ENCODE measurements at regions not wholly inside any gene's neighbourhood (a gene's known extent, or its start where the extent isn't known, plus 50 kb on each side); places are given as distances from the start of the nearest gene placed in this dataset.
A peak's percentile ranks its signal among the peaks of the same experiment; 100 is the strongest.

GRCh38 chr6:53436526-53437303 is 88.0 kb upstream of the ELOVL5 start:
- Histone ChIP-seq H3K4me1 (ENCODE audit: control insufficient read depth in 1 of 2, insufficient read depth in 2 of 2, low read length in 2 of 2) (peaks cover 0 to 9% of the 10 kb centered on the region in 2 experiments; a peak in 2 of 4 replicates), H3K9me2 (ENCODE audit: insufficient read depth) (no peaks in the 10 kb centered on the region), H2AFZ (ENCODE audit: low read depth, low read length, poor library complexity, severe bottlenecking) (peak overlapping the region; percentile 86), H3K79me2 (ENCODE audit: insufficient read depth, low read length) (no peaks in the 10 kb centered on the region), H3K36me3 (ENCODE audit: control insufficient read depth in 1 of 2, insufficient read depth in 2 of 2, low read length in 2 of 2) (no peaks in the 10 kb centered on the region), H3K27ac (ENCODE audit: low read depth, low read length) (no peak overlapping the region), H3K4me2 (ENCODE audit: low read length) (no peak overlapping the region), H3K9me3 (ENCODE audit: control insufficient read depth in 1 of 2, insufficient read depth in 1 of 2, low read depth in 1 of 2, low read length in 2 of 2) (no peaks in the 10 kb centered on the region), H3K27me3 (ENCODE audit: insufficient read depth, low read length) (no peaks in the 10 kb centered on the region), H4K20me1 (ENCODE audit: insufficient read depth) (no peaks in the 10 kb centered on the region), H3K4me3 (replicated peaks in 1 of 2; ENCODE audit: low read depth in 1 of 2, low read length in 2 of 2) (no peak overlapping the region), H3K9ac (ENCODE audit: low read length) (no peak overlapping the region)
- intact Hi-C loops (cut with micrococcal nuclease) = loop anchor here (1.0 kb wide), 1 partner anchor 264 kb away; no protein-coding TSS in a partner anchor
- ChIA-PET RAD21 (ENCODE audit: low non-redundant PET in 1 of 2, low total read pairs in 2 of 2, uncharacterized antibody in 2 of 2, unreplicated experiment in 2 of 2) (no interaction called here), POLR2A (no interaction called here), CTCF (interaction anchor here (1.2 kb wide), 1 partner anchor 265 kb away, joined by 6 read pairs; no protein-coding TSS in a partner anchor)
- no peak for TF ChIP-seq YY1 (IDR thresholded peaks at IDR 0.05; ENCODE audit: extremely low read depth, insufficient replicate concordance, low read depth, low read length)
- TF ChIP-seq TCF7L2 (IDR thresholded peaks at IDR 0.05; ENCODE audit: borderline replicate concordance, extremely low read depth, insufficient read depth, insufficient read length) = no peak
- no peak for TF ChIP-seq EZH2phosphoT487 (IDR thresholded peaks at IDR 0.05; ENCODE audit: borderline replicate concordance)
- ATAC-seq (no peak), DNase-seq (ENCODE audit: low read depth, low spot score) (no peak)
- BruUV-seq (replicated peaks) = no TSS peak

GRCh38 chr6:53433951-53434285 is 85.2 kb upstream of the ELOVL5 start:
- no peak overlapping the region for H3K4me2 ChIP-seq (ENCODE audit: low read length)
- no peak overlapping the region for H2AFZ ChIP-seq (ENCODE audit: low read depth, low read length, poor library complexity, severe bottlenecking)
- H3K27ac ChIP-seq (ENCODE audit: low read depth, low read length) = no peak overlapping the region
- peaks cover 0 to 9% of the 10 kb centered on the region in 2 experiments; a peak in 2 of 4 replicates for H3K4me1 ChIP-seq (ENCODE audit: control insufficient read depth in 1 of 2, insufficient read depth in 2 of 2, low read length in 2 of 2)
- no TSS peak for BruUV-seq (replicated peaks)
- H3K9me2 ChIP-seq (ENCODE audit: insufficient read depth) = no peaks in the 10 kb centered on the region
- DNase-seq (ENCODE audit: low read depth, low spot score) (no peak), ATAC-seq (no peak)
- H3K79me2 ChIP-seq (ENCODE audit: insufficient read depth, low read length) = no peaks in the 10 kb centered on the region
- no peaks in the 10 kb centered on the region for H3K27me3 ChIP-seq (ENCODE audit: insufficient read depth, low read length)
- H3K9me3 ChIP-seq (ENCODE audit: control insufficient read depth in 1 of 2, insufficient read depth in 1 of 2, low read depth in 1 of 2, low read length in 2 of 2) = no peaks in the 10 kb centered on the region
- H3K4me3 ChIP-seq (replicated peaks in 1 of 2; ENCODE audit: low read depth in 1 of 2, low read length in 2 of 2) = no peak overlapping the region
- H4K20me1 ChIP-seq (ENCODE audit: insufficient read depth) = no peaks in the 10 kb centered on the region
- POLR2A ChIA-PET = no interaction called here
- RAD21 ChIA-PET (ENCODE audit: low non-redundant PET in 1 of 2, low total read pairs in 2 of 2, uncharacterized antibody in 2 of 2, unreplicated experiment in 2 of 2) = no interaction called here
- no peak overlapping the region for H3K9ac ChIP-seq (ENCODE audit: low read length)
- TF ChIP-seq EZH2 (IDR thresholded peaks at IDR 0.05) (no peak), SP1 (IDR thresholded peaks at IDR 0.05; ENCODE audit: low read depth) (no peak)
- CTCF ChIA-PET = interaction anchor here (1.2 kb wide), 1 partner anchor 263 kb away, joined by 3 read pairs; no protein-coding TSS in a partner anchor
- H3K36me3 ChIP-seq (ENCODE audit: control insufficient read depth in 1 of 2, insufficient read depth in 2 of 2, low read length in 2 of 2) = no peaks in the 10 kb centered on the region
- intact Hi-C loops (cut with micrococcal nuclease) = no loop called here

Measured in HCT116 (cell line).